ENCODE measurements at regions not wholly inside any gene's neighbourhood (a gene's known extent, or its start where the extent isn't known, plus 50 kb on each side); places are given as distances from the start of the nearest gene placed in this dataset.

DNA sequence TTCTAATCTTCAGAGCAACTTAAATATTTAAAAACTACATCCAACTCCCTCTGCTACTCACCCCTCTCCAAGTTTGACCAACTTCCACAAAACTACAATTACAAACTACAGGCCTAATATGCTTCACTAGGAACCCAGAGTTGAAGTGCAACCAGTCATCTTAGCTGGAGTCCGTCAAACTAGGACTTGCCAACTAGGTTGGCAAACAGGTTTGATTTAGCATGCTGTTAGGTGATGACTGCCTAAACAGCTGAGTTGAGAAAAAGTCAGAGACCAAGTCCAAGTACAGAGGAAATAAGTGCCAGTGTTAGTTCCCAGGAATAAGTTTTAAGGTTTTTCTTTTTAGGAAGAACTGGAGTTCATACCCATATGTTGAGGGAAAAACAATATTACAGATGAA is 1109.0 kb downstream of the TUSC7 start:
- TF ChIP-seq POLR2AphosphoS5 (IDR thresholded peaks at IDR 0.05) (no peak), POLR2A (IDR thresholded peaks at IDR 0.05) (no peak)
- TF ChIP-seq, protein P1, sequence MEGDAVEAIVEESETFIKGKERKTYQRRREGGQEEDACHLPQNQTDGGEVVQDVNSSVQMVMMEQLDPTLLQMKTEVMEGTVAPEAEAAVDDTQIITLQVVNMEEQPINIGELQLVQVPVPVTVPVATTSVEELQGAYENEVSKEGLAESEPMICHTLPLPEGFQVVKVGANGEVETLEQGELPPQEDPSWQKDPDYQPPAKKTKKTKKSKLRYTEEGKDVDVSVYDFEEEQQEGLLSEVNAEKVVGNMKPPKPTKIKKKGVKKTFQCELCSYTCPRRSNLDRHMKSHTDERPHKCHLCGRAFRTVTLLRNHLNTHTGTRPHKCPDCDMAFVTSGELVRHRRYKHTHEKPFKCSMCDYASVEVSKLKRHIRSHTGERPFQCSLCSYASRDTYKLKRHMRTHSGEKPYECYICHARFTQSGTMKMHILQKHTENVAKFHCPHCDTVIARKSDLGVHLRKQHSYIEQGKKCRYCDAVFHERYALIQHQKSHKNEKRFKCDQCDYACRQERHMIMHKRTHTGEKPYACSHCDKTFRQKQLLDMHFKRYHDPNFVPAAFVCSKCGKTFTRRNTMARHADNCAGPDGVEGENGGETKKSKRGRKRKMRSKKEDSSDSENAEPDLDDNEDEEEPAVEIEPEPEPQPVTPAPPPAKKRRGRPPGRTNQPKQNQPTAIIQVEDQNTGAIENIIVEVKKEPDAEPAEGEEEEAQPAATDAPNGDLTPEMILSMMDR (IDR thresholded peaks at IDR 0.05), result no peak

All from prostate gland (tissue), 2 donors.